Neural progenitor cell (in vitro differentiated cells): ENCODE measurements at regions not wholly inside any gene's neighbourhood (a gene's known extent, or its start where the extent isn't known, plus 50 kb on each side); places are given as distances from the start of the nearest gene placed in this dataset.

Experiments used
- EZH2 ChIP-seq: fragments of 200-600 bp; sonication (generic); IDR thresholded peaks from 2 replicates; pipeline ENCODE4 v1.6.1; 2017; ENCODE audit warnings: antibody characterized with exemption, mild to moderate bottlenecking, moderate library complexity
- EZH2phosphoT487 ChIP-seq: fragments of 200-600 bp; sonication (generic); IDR thresholded peaks from 2 replicates; pipeline ENCODE4 v1.6.1; 2017; ENCODE audit warnings: antibody characterized with exemption
- TF ChIP-seq, protein P1 (sequence below): fragments of 200-600 bp; sonication (generic); IDR thresholded peaks from 2 replicates; pipeline ENCODE4 v1.5.1; 2017; ENCODE audit warnings: antibody characterized with exemption, mild to moderate bottlenecking

DNA sequence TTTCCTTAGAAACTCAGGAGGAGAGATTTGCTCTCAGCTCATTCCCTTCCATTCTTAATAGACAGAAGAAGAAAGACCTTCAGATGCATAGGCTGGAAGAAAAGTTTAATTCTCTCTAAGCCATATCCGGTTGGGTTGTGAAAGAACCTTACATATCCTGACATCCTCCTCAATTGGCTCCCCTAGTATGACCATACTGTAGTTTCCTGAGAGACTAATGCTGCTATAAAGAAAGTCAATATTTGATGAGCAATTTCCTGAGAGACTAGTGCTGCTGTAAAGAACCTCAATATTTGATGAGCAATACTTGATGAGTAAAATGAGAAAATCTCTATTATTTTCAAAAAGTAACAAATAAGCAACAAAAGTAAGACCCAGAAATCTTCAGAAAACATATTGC, 888.5 kb upstream of the SORCS1 start:
- TF ChIP-seq, protein P1, sequence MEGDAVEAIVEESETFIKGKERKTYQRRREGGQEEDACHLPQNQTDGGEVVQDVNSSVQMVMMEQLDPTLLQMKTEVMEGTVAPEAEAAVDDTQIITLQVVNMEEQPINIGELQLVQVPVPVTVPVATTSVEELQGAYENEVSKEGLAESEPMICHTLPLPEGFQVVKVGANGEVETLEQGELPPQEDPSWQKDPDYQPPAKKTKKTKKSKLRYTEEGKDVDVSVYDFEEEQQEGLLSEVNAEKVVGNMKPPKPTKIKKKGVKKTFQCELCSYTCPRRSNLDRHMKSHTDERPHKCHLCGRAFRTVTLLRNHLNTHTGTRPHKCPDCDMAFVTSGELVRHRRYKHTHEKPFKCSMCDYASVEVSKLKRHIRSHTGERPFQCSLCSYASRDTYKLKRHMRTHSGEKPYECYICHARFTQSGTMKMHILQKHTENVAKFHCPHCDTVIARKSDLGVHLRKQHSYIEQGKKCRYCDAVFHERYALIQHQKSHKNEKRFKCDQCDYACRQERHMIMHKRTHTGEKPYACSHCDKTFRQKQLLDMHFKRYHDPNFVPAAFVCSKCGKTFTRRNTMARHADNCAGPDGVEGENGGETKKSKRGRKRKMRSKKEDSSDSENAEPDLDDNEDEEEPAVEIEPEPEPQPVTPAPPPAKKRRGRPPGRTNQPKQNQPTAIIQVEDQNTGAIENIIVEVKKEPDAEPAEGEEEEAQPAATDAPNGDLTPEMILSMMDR, result no peak
- TF ChIP-seq EZH2, result no peak
- no peak for TF ChIP-seq EZH2phosphoT487
